ENCODE measurements at regions not wholly inside any gene's neighbourhood (a gene's known extent, or its start where the extent isn't known, plus 50 kb on each side); places are given as distances from the start of the nearest gene placed in this dataset.

- TF ChIP-seq CTCF (IDR thresholded peaks at IDR 0.05; ENCODE audit: low read length) (no peak), EZH2 (optimal IDR thresholded peaks at IDR 0.05; ENCODE audit: low read depth, low read length) (no peak)
Observed at GRCh38 chr21:38012672-38013071, 96.4 kb upstream of the KCNJ6 start.
